ENCODE measurements at regions not wholly inside any gene's neighbourhood (a gene's known extent, or its start where the extent isn't known, plus 50 kb on each side); places are given as distances from the start of the nearest gene placed in this dataset.
"Not testable (repeated sequence)": the region's sequence is repeated elsewhere in the genome, so short reads cannot be mapped to it uniquely, and the experiment has no call there.

DNA sequence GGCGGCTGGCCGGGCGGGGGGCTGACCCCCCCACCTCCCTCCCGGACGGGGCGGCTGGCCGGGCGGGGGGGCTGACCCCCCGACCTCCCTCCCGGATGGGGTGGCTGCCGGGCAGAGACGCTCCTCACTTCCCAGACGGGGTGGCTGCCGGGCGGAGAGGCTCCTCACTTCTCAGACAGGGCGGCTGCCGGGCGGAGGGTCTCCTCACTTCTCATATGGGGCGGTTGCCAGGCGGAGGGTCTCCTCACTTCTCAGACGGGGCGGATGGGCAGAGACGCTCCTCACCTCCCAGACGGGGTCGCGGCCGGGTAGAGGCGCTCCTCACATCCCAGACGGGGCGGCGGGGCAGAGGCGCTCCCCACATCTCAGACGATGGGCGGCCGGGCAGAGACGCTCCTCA lies 1025.2 kb upstream of the SEMA6A start:
- not testable (repeated sequence) for H3K27me3 ChIP-seq (replicated peaks); DNase-seq (ENCODE audit: low read depth in 1 of 2, low spot score in 2 of 2); H3K9me3 ChIP-seq (replicated peaks); H3K27ac ChIP-seq; H3K4me1 ChIP-seq (replicated peaks); H3K36me3 ChIP-seq; H3K4me3 ChIP-seq

DNA sequence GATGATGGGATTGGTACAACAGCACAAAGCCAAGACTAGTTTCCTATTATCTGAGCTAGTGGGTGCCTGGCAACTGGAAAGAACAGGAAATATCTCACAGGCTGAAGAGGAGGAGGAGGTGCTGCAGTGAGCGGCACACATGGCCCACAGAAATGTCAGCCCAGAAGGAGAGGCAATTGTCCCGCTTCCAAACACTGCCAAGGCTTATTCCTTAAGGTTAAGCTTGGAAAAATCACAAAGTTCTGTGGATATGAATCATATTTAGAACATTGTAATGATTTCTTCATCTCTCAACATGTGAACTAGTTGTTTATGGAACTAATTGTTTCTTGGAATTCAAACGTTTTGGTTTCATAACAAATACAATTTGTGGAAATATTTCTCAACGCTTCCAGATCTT lies 1019.5 kb upstream of the SEMA6A start:
- no peak for DNase-seq (ENCODE audit: low read depth in 1 of 2, low spot score in 2 of 2)
- no peaks in the 10 kb centered on the region for H3K27me3 ChIP-seq (replicated peaks)
- no peak overlapping the region for H3K27ac ChIP-seq
- H3K4me1 ChIP-seq (replicated peaks): no peaks in the 10 kb centered on the region
- H3K9me3 ChIP-seq (replicated peaks): no peaks in the 10 kb centered on the region
- no peak overlapping the region for H3K4me3 ChIP-seq
- H3K36me3 ChIP-seq: no peaks in the 10 kb centered on the region

DNA sequence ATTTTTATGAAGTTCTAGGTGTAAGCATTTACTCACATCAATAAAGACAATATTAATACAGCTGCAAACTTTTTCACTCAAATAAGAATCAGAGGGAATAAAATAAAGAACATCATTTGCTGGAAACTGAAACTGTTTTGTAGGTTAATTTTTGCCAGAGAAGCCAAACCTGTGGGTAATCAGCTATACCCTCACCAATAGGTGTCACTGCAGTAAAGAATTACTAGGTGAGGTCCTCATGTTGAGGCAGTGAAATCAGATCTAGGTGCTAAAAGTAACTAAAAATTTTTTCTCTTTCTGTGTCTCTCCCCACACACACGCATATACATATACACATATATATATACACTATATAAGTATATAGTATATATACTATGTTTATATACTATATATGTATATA lies 1016.3 kb upstream of the SEMA6A start:
- Histone ChIP-seq H3K27me3 (replicated peaks) (no peaks in the 10 kb centered on the region), H3K36me3 (no peaks in the 10 kb centered on the region), H3K4me1 (replicated peaks) (no peaks in the 10 kb centered on the region), H3K4me3 (no peak overlapping the region), H3K9me3 (replicated peaks) (no peaks in the 10 kb centered on the region), H3K27ac (no peak overlapping the region)
- no peak for DNase-seq (ENCODE audit: low read depth in 1 of 2, low spot score in 2 of 2)

DNA sequence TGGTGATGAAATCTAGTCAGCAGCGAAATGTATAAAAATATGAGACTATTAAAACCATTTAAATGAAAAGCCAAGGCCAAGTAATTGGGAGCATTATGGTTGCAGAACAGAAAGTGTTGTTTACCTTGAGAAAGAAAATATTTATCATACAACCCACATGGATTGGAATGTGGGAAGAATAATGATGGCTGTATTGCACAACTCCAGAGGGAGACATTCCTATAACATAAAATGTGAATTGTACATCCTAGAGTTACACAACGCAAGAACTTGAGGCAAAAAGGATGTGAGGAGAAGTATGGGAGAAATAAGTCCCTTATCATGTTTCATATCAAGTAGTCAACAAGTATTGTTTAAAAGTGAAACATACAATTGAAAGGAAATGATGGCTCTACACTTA lies 1014.0 kb upstream of the SEMA6A start:
- Histone ChIP-seq H3K4me3 (no peak overlapping the region), H3K9me3 (replicated peaks) (no peaks in the 10 kb centered on the region), H3K4me1 (replicated peaks) (no peaks in the 10 kb centered on the region), H3K36me3 (no peaks in the 10 kb centered on the region), H3K27me3 (replicated peaks) (no peaks in the 10 kb centered on the region), H3K27ac (no peak overlapping the region)
- DNase-seq (ENCODE audit: low read depth in 1 of 2, low spot score in 2 of 2): no peak

DNA sequence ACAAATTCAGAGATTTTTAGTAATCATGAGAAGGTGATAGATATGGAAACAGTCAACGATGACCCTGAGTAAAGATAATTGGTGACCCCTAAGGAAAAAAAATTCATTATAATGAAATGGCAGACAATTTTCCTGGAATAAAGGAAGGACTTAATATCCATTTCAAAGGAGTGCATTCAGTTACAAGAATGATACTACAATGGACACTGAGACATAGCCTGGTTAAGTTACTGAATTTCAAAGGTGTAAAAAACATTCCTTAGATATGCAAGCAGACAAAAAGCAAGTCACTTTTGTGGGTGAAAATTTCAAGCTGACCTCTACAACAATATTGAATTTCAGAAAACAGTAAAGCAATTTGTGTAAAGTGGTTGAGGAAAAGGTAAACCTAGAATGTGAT lies 1012.5 kb upstream of the SEMA6A start:
- Histone ChIP-seq H3K36me3 (no peaks in the 10 kb centered on the region), H3K9me3 (replicated peaks) (no peaks in the 10 kb centered on the region), H3K4me3 (no peak overlapping the region), H3K4me1 (replicated peaks) (no peaks in the 10 kb centered on the region), H3K27ac (no peak overlapping the region), H3K27me3 (replicated peaks) (no peaks in the 10 kb centered on the region)
- DNase-seq (ENCODE audit: low read depth in 1 of 2, low spot score in 2 of 2): no peak

DNA sequence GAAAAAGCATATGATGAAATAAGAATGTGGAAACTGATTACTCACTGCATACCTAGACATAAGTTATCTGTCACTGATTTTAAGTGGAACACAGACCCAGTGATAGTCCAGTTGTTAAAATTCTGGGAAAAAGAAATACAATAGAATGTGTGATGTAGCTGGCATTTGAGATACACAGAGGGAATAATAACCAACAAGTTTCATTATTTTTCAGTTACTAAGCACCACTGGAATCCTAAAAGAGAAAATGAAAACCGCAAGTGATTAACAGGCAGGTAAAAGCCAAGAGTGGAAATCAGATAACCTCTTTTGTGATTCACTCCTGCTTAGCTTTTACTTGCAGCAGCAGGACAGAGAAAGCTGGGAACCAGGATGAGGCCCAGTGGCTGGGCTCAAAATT lies 994.0 kb upstream of the SEMA6A start:
- DNase-seq (ENCODE audit: low read depth in 1 of 2, low spot score in 2 of 2): no peak
- no peak overlapping the region for H3K4me3 ChIP-seq
- peaks cover 20% of the 10 kb centered on the region for H3K9me3 ChIP-seq (replicated peaks)
- H3K27ac ChIP-seq: no peak overlapping the region
- no peaks in the 10 kb centered on the region for H3K27me3 ChIP-seq (replicated peaks)
- no peaks in the 10 kb centered on the region for H3K36me3 ChIP-seq
- H3K4me1 ChIP-seq (replicated peaks): no peaks in the 10 kb centered on the region

DNA sequence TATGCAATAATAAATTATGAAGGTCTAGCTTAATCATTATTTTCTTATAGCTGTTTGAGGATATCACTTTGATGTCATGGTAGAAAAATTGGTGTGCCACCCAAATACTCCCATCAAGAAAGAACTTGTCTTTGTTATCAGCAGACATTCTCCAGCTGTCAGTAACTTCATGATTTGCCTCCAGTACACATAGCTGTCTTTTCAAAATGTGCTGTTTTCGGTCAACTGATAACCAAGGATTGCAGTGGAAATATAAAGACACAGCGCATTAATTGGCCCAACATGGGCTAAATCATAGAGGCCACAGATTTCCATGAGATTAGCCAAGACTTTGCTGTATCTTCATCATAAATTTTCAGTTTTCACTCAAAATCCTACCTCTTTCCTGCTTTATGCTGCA lies 993.5 kb upstream of the SEMA6A start:
- Histone ChIP-seq H3K27ac (no peak overlapping the region), H3K4me3 (no peak overlapping the region), H3K36me3 (no peaks in the 10 kb centered on the region), H3K27me3 (replicated peaks) (no peaks in the 10 kb centered on the region), H3K4me1 (replicated peaks) (no peaks in the 10 kb centered on the region), H3K9me3 (replicated peaks) (peaks cover 20% of the 10 kb centered on the region)
- no peak for DNase-seq (ENCODE audit: low read depth in 1 of 2, low spot score in 2 of 2)

DNA sequence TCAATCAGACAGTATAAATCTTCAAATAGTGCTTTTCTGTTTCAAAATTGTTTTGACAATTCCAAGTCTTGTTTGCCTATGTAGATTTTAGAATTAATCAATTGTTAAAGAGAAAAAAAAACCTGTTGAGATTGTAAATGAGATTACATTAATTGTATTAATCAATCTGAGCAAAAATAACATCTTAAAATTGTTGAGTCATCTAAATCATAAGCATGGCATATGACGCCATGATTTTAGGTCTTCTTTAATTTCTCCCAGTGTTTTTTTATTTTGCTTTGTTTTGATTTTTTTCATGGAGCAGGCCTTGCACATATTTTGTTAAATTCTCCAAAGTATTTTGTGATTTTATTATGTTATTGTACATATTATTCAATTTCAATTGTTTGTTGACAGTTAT lies 988.0 kb upstream of the SEMA6A start:
- Histone ChIP-seq H3K4me1 (replicated peaks) (no peaks in the 10 kb centered on the region), H3K9me3 (replicated peaks) (peaks cover 6% of the 10 kb centered on the region; the same call in 1 of the 2 replicates), H3K27me3 (replicated peaks) (no peaks in the 10 kb centered on the region), H3K27ac (no peak overlapping the region), H3K36me3 (no peaks in the 10 kb centered on the region), H3K4me3 (no peak overlapping the region)
- DNase-seq (ENCODE audit: low read depth in 1 of 2, low spot score in 2 of 2): no peak

DNA sequence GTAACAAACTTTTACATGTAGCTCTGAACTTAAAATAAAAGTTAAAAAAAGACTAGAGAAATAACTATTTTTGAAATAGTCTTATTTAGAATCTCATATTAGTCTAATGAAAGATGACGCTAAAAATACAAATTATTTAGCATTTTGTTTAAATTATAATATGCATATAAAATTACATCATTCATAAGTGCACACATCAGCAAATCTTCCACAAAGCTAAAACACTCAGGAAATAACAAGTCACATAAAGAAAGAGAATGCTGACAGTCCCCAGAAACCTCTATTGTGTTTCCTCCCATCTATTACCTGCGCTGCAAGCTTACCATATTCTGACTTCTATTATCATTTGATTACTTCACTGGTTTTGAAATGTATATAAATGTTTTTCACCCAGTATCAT lies 986.9 kb upstream of the SEMA6A start:
- no peak overlapping the region for H3K4me3 ChIP-seq
- H3K27me3 ChIP-seq (replicated peaks): no peaks in the 10 kb centered on the region
- H3K27ac ChIP-seq: no peak overlapping the region
- H3K4me1 ChIP-seq (replicated peaks): no peaks in the 10 kb centered on the region
- no peaks in the 10 kb centered on the region for H3K36me3 ChIP-seq
- no peak for DNase-seq (ENCODE audit: low read depth in 1 of 2, low spot score in 2 of 2)
- H3K9me3 ChIP-seq (replicated peaks): 0 out of 2 replicates have a peak, but pooled peaks cover 2% of the 10 kb centered on the region

DNA sequence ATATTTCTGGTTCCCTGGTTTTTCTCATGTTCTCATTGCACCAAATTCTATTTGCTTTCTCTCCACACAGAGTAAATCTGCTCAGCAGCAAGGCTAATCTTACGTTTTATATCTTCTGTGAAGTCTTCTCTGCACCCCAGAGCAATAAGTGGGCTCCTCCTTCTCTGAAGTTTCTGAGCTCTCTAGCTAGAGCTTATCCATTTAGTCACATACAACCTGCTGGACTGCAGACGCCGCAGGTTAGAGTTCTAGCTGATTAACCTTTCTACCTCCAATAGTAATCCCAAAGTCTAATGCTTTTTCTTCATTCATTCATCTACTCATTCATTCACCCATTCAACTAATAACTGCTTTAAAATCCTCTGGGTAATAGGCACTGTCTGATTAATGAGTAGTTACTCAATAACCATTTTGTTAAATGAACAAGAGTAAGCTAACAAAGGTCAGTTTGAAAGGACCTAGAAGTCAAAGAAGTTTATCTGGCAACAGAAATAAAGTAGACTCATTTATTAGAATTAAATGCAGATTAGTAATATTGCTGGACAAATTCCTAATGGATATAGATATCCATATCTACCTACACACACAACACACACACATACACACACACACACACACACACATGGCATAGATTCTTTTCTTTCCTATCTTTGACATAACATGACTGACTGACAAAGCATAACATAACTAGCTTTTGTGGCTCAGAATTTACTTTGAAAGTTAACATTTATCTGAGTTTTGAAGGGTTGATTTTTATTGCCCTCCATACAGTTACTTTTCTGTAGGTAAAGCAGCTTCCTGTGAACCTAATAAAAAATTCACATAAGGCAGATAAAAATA lies 984.6 kb upstream of the SEMA6A start:
- Histone ChIP-seq H3K4me3 (no peak overlapping the region), H3K4me1 (replicated peaks) (no peaks in the 10 kb centered on the region), H3K36me3 (no peaks in the 10 kb centered on the region), H3K27me3 (replicated peaks) (no peaks in the 10 kb centered on the region), H3K27ac (no peak overlapping the region), H3K9me3 (replicated peaks) (no peaks in the 10 kb centered on the region)
- no peak for DNase-seq (ENCODE audit: low read depth in 1 of 2, low spot score in 2 of 2)

DNA sequence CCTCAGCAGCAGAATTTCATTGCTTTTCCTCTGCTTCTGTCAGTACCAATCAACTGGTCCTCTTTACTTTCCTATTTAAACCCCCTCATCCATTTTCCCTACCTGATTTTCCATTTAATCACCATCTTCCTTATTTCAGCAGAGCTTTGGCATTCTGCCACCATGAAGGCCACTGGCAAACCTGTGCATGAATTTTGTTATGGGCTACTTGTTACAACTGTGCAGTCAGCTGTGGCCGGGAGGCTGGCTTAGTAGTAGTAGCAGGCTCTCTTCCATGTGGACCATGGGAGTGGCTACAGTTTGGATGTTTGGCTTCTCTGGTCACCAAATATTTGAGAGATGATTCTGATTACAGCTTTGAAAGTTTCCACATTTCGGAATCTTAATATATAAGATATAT lies 976.6 kb upstream of the SEMA6A start:
- Histone ChIP-seq H3K27me3 (replicated peaks) (no peaks in the 10 kb centered on the region), H3K4me1 (replicated peaks) (no peaks in the 10 kb centered on the region), H3K27ac (no peak overlapping the region), H3K9me3 (replicated peaks) (peaks cover 11% of the 10 kb centered on the region), H3K36me3 (no peaks in the 10 kb centered on the region), H3K4me3 (no peak overlapping the region)
- DNase-seq (ENCODE audit: low read depth in 1 of 2, low spot score in 2 of 2): no peak

DNA sequence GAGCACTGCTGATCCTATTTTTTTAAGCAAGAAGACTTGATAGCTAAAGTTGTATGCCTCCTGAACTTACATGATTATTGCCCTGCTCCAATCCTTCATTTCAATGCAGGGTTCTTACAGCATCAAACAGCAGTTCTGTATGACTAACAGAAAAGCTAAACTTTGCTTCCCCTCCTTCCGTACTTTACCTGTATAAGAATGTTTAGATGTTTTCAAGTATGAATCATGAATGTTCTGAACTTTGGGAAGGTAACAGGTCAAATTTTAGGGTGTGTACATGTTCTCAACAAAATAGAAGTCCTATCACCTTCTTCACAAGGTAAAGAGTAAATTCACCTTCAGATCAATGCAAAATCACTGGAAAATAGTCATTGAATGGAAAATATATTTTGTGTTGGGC lies 972.6 kb upstream of the SEMA6A start:
- H3K9me3 ChIP-seq (replicated peaks): peaks cover 16% of the 10 kb centered on the region
- no peaks in the 10 kb centered on the region for H3K36me3 ChIP-seq
- no peaks in the 10 kb centered on the region for H3K4me1 ChIP-seq (replicated peaks)
- DNase-seq (ENCODE audit: low read depth in 1 of 2, low spot score in 2 of 2): no peak
- no peak overlapping the region for H3K27ac ChIP-seq
- no peak overlapping the region for H3K4me3 ChIP-seq
- no peaks in the 10 kb centered on the region for H3K27me3 ChIP-seq (replicated peaks)

DNA sequence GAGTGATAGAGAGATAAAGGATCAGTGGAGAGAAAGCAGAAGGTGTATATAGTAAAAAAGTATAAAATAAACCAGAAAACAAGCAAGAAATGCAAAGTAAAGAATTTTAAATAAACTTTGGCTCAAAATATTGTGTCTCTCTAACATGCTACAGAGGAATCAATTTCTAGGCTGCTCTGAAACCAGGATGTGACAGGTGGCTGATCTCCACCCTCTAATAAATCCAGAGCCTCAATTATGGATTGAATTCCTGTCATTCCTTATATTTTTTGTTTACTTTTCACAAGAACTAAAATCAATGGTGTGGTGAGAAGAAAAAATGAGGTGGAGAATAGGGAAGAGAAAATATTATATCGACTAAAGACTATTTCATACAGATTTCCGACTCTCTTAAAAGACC lies 965.1 kb upstream of the SEMA6A start:
- Histone ChIP-seq H3K4me1 (replicated peaks) (no peaks in the 10 kb centered on the region), H3K27me3 (replicated peaks) (no peaks in the 10 kb centered on the region), H3K9me3 (replicated peaks) (peaks cover 7% of the 10 kb centered on the region), H3K4me3 (no peak overlapping the region), H3K36me3 (no peaks in the 10 kb centered on the region), H3K27ac (no peak overlapping the region)
- no peak for DNase-seq (ENCODE audit: low read depth in 1 of 2, low spot score in 2 of 2)

DNA sequence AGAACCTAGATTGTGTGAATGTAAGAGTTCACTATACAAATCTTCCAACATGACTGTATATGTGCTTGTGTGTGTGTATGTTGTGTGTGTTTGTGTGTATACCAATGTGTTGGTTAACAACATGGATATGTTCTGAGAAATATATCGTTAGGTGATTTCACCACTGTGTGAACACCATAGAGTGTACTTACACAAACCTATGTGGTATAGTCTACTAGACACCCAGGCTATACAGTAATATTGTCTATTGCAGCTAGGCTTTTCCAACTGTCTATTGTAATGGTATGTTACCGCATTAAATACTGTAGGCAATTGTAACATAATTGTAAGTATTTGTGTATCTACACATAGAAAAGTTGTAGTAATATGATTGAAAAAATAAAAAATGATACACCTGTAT lies 959.2 kb upstream of the SEMA6A start:
- no peak for DNase-seq (ENCODE audit: low read depth in 1 of 2, low spot score in 2 of 2)
- no peak overlapping the region for H3K4me3 ChIP-seq
- H3K36me3 ChIP-seq: no peaks in the 10 kb centered on the region
- no peaks in the 10 kb centered on the region for H3K27me3 ChIP-seq (replicated peaks)
- H3K4me1 ChIP-seq (replicated peaks): no peaks in the 10 kb centered on the region
- no peak overlapping the region for H3K27ac ChIP-seq
- H3K9me3 ChIP-seq (replicated peaks): peaks cover 4% of the 10 kb centered on the region; the same call in 1 of the 2 replicates

All from SJSA1 (cell line).